ENCODE measurements at regions not wholly inside any gene's neighbourhood (a gene's known extent, or its start where the extent isn't known, plus 50 kb on each side); places are given as distances from the start of the nearest gene placed in this dataset.
"Not testable (repeated sequence)": the region's sequence is repeated elsewhere in the genome, so short reads cannot be mapped to it uniquely, and the experiment has no call there.

GRCh38 chr19:28655054-28655453 lies 557.9 kb downstream of the UQCRFS1 start:
- no peak for DNase-seq

- DNase-seq: no peak
Observed at GRCh38 chr19:28652765-28653164, 560.2 kb downstream of the UQCRFS1 start.

- no peak for DNase-seq
Observed at GRCh38 chr19:28646629-28647028, 566.3 kb downstream of the UQCRFS1 start.

- no peak for DNase-seq
Observed at GRCh38 chr19:28644169-28644775, 568.7 kb downstream of the UQCRFS1 start.

GRCh38 chr19:28642787-28643683 lies 569.9 kb downstream of the UQCRFS1 start:
- no peak for DNase-seq

GRCh38 chr19:28641395-28641794 lies 571.6 kb downstream of the UQCRFS1 start:
- DNase-seq: no peak

- no peak for DNase-seq
Observed at GRCh38 chr19:28640506-28640905, 572.4 kb downstream of the UQCRFS1 start.

GRCh38 chr19:28638445-28638844 lies 574.5 kb downstream of the UQCRFS1 start:
- DNase-seq: no peak

- DNase-seq: no peak
Observed at GRCh38 chr19:28636706-28637105, 576.2 kb downstream of the UQCRFS1 start.

- no peak for DNase-seq
Observed at GRCh38 chr19:28636016-28636629, 576.8 kb downstream of the UQCRFS1 start.

GRCh38 chr19:28634837-28635236 lies 578.1 kb downstream of the UQCRFS1 start:
- DNase-seq: no peak

GRCh38 chr19:28634019-28634328 lies 579.0 kb downstream of the UQCRFS1 start:
- no peak for DNase-seq

- DNase-seq: no peak
Observed at GRCh38 chr19:28633319-28634018, 579.5 kb downstream of the UQCRFS1 start.

GRCh38 chr19:28632371-28633080 lies 580.4 kb downstream of the UQCRFS1 start:
- DNase-seq: no peak

- no peak for DNase-seq
Observed at GRCh38 chr19:28631961-28632360, 581.0 kb downstream of the UQCRFS1 start.

GRCh38 chr19:28627669-28628068 lies 585.3 kb downstream of the UQCRFS1 start:
- DNase-seq: no peak

- not testable (repeated sequence) for DNase-seq
Observed at GRCh38 chr19:28626407-28626806, 586.5 kb downstream of the UQCRFS1 start.

- no peak for DNase-seq
Observed at GRCh38 chr19:28619816-28620429, 593.0 kb downstream of the UQCRFS1 start.

- DNase-seq: no peak
Observed at GRCh38 chr19:28618504-28618903, 594.4 kb downstream of the UQCRFS1 start.

- DNase-seq: no peak
Observed at GRCh38 chr19:28615966-28616365, 597.0 kb downstream of the UQCRFS1 start.

GRCh38 chr19:28615546-28615916 lies 597.4 kb downstream of the UQCRFS1 start:
- DNase-seq: no peak

All from T1000 (cell line).